ENCODE measurements at regions not wholly inside any gene's neighbourhood (a gene's known extent, or its start where the extent isn't known, plus 50 kb on each side); places are given as distances from the start of the nearest gene placed in this dataset.

DNA sequence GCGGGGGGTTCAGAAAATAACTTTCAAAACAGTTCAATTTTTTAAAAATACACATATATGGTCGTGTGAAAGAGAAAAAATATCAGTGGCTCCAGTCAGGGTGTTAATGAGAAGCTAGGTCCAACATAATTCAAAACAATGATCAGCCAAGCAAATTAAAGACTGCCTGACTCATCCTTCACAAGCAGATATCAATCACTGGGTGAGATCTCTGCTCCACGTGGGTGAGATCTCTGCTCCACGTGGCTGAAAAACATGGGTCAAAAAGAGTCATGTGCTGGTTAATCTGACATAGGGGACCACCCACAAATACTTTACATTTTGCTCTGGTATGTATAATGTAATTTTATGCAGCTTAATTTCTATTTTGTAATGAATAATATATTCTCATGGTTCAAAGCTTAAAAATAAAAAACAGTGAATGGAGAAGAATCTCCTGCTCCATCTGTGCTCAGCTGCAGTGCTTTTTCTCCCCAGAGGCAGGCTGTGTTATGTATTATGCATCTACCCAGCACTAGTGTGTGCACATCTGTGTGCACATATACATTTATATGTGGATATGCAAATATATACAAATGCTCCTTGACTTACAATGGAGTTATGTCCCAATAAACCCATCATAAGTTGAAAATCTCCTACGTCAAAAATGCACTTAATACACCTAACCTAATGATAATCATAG, 93.1 kb upstream of the S1PR3 start:
- TF ChIP-seq FOXM1 (CRISPR knock-in tag; IDR thresholded peaks at IDR 0.05) (no peak), KLF13 (CRISPR knock-in tag; IDR thresholded peaks at IDR 0.05) (no peak), DNMT3B (CRISPR knock-in tag; conservative IDR thresholded peaks at IDR 0.05) (no peak), ELF4 (CRISPR knock-in tag; IDR thresholded peaks at IDR 0.05; ENCODE audit: borderline replicate concordance) (no peak), REXO4 (CRISPR knock-in tag; IDR thresholded peaks at IDR 0.05; ENCODE audit: borderline replicate concordance) (no peak)
- TF ChIP-seq, protein P1, sequence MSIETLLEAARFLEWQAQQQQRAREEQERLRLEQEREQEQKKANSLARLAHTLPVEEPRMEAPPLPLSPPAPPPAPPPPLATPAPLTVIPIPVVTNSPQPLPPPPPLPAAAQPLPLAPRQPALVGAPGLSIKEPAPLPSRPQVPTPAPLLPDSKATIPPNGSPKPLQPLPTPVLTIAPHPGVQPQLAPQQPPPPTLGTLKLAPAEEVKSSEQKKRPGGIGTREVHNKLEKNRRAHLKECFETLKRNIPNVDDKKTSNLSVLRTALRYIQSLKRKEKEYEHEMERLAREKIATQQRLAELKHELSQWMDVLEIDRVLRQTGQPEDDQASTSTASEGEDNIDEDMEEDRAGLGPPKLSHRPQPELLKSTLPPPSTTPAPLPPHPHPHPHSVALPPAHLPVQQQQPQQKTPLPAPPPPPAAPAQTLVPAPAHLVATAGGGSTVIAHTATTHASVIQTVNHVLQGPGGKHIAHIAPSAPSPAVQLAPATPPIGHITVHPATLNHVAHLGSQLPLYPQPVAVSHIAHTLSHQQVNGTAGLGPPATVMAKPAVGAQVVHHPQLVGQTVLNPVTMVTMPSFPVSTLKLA (IDR thresholded peaks at IDR 0.05), result peak; percentile 98
- Histone ChIP-seq H3K9ac (ENCODE audit: insufficient read depth, low read depth, low read length) (no peak overlapping the region), H3K4me2 (ENCODE audit: low read depth, low read length) (no peak overlapping the region), H4K20me1 (ENCODE audit: insufficient read depth, low read length) (no peaks in the 10 kb centered on the region), H3K27me3 (ENCODE audit: control insufficient read depth in 1 of 2, insufficient read depth in 2 of 2, low read length in 2 of 2) (no peaks in the 10 kb centered on the region), H3K4me3 (replicated peaks in 1 of 3; ENCODE audit: insufficient read depth in 1 of 3, low read depth in 2 of 3, low read length in 3 of 3) (no peak overlapping the region), H3K9me3 (ENCODE audit: low read length) (no peaks in the 10 kb centered on the region), H3K27ac (ENCODE audit: extremely low read length, insufficient read depth, low read length) (no peak overlapping the region), H2AFZ (ENCODE audit: low read length) (no peak overlapping the region), H3K79me2 (ENCODE audit: insufficient read depth, low read length) (no peaks in the 10 kb centered on the region), H3K4me1 (ENCODE audit: insufficient read depth, low read length) (no peaks in the 10 kb centered on the region), H3K36me3 (replicated peaks in 1 of 2; ENCODE audit: control insufficient read depth in 1 of 2, insufficient read depth in 2 of 2, low read length in 2 of 2) (no peaks in the 10 kb centered on the region)
- no peak for FAIRE-seq
- no TSS peak for BruUV-seq (replicated peaks)
- ATAC-seq, result no peak
- ChIA-PET POLR2A (no interaction called here), CTCF (ENCODE audit: low intra/inter-chr PET ratio, low total read pairs) (no interaction called here)
- intact Hi-C loops (cut with micrococcal nuclease; ENCODE audit: unreplicated experiment), result no loop called here
- in situ Hi-C loops (cut with HindIII; ENCODE audit: extremely low pct_ligation_motif_present, low pct_unique_long_range_greater_than_20kb), result no loop called here
- under 1% methylated on average over 5 of the region's 5 CpGs for WGBS (ENCODE audit: low lambda C conversion rate)
- DNase-seq (ENCODE audit: low spot score), result no peak

DNA sequence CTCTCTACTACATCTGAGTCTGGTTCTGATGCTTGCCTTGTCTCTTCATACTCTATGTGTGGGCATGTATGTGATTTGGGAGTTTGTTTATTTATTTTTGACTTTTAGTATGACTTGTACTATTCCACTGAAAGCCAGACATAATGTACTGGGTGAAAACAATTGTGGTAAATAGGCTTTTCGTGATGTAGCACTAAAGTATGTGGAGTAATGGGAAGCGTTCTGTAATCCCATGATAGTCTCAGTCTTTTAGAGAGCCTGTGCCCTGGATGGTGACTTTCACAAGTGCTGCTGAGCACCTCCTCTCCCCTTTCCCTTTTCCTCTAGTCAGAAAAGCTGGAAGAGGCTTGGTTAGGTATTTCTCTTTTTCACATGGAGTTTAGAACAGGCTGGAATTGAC, 85.8 kb upstream of the S1PR3 start:
- H3K27ac ChIP-seq (ENCODE audit: extremely low read length, insufficient read depth, low read length), result no peak overlapping the region
- CTCF ChIA-PET (ENCODE audit: low intra/inter-chr PET ratio, low total read pairs), result no interaction called here
- H3K79me2 ChIP-seq (ENCODE audit: insufficient read depth, low read length), result no peaks in the 10 kb centered on the region
- no peaks in the 10 kb centered on the region for H3K9me3 ChIP-seq (ENCODE audit: low read length)
- in situ Hi-C loops (cut with HindIII; ENCODE audit: extremely low pct_ligation_motif_present, low pct_unique_long_range_greater_than_20kb) (no loop called here), intact Hi-C loops (cut with micrococcal nuclease; ENCODE audit: unreplicated experiment) (no loop called here)
- no peak overlapping the region for H3K9ac ChIP-seq (ENCODE audit: insufficient read depth, low read depth, low read length)
- TF ChIP-seq JARID2 (CRISPR knock-in tag; IDR thresholded peaks at IDR 0.05; ENCODE audit: insufficient replicate concordance) (no peak), BCL6 (CRISPR knock-in tag; IDR thresholded peaks at IDR 0.05) (no peak), TEAD2 (CRISPR knock-in tag; IDR thresholded peaks at IDR 0.05) (no peak), MIER3 (CRISPR knock-in tag; IDR thresholded peaks at IDR 0.05; ENCODE audit: borderline replicate concordance) (no peak), ZNF235 (CRISPR knock-in tag; IDR thresholded peaks at IDR 0.05; ENCODE audit: borderline replicate concordance) (no peak)
- TF ChIP-seq, protein P2, sequence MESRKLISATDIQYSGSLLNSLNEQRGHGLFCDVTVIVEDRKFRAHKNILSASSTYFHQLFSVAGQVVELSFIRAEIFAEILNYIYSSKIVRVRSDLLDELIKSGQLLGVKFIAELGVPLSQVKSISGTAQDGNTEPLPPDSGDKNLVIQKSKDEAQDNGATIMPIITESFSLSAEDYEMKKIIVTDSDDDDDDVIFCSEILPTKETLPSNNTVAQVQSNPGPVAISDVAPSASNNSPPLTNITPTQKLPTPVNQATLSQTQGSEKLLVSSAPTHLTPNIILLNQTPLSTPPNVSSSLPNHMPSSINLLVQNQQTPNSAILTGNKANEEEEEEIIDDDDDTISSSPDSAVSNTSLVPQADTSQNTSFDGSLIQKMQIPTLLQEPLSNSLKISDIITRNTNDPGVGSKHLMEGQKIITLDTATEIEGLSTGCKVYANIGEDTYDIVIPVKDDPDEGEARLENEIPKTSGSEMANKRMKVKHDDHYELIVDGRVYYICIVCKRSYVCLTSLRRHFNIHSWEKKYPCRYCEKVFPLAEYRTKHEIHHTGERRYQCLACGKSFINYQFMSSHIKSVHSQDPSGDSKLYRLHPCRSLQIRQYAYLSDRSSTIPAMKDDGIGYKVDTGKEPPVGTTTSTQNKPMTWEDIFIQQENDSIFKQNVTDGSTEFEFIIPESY (CRISPR knock-in tag; IDR thresholded peaks at IDR 0.05), result no peak
- ATAC-seq (no peak), DNase-seq (ENCODE audit: low spot score) (no peak), FAIRE-seq (no peak)
- H3K4me3 ChIP-seq (replicated peaks in 1 of 3; ENCODE audit: insufficient read depth in 1 of 3, low read depth in 2 of 3, low read length in 3 of 3), result no peak overlapping the region
- 2% methylated on average over 2 of the region's 2 CpGs for WGBS (ENCODE audit: low lambda C conversion rate)
- POLR2A ChIA-PET, result no interaction called here
- no peaks in the 10 kb centered on the region for H4K20me1 ChIP-seq (ENCODE audit: insufficient read depth, low read length)
- H3K4me2 ChIP-seq (ENCODE audit: low read depth, low read length), result no peak overlapping the region
- H3K4me1 ChIP-seq (ENCODE audit: insufficient read depth, low read length), result no peaks in the 10 kb centered on the region
- H3K36me3 ChIP-seq (replicated peaks in 1 of 2; ENCODE audit: control insufficient read depth in 1 of 2, insufficient read depth in 2 of 2, low read length in 2 of 2), result no peaks in the 10 kb centered on the region
- no TSS peak for BruUV-seq (replicated peaks)
- H3K27me3 ChIP-seq (ENCODE audit: control insufficient read depth in 1 of 2, insufficient read depth in 2 of 2, low read length in 2 of 2), result no peaks in the 10 kb centered on the region; a peak in 1 of 5 replicates
- H2AFZ ChIP-seq (ENCODE audit: low read length), result no peak overlapping the region
